Esophagus muscularis mucosa (tissue), 4 donors: ENCODE measurements at regions not wholly inside any gene's neighbourhood (a gene's known extent, or its start where the extent isn't known, plus 50 kb on each side); places are given as distances from the start of the nearest gene placed in this dataset.
"Not testable (repeated sequence)": the region's sequence is repeated elsewhere in the genome, so short reads cannot be mapped to it uniquely, and the experiment has no call there.

Experiments
- DNase-seq: peaks from one replicate; pipeline ENCODE4 v3.0.0-alpha.2; 2017; ENCODE audit errors: extremely low spot score
- H3K27ac ChIP-seq, 4 donors: fragments of 200-600 bp; sonication (generic); replicated peaks in 1 of 4; 1 replicate in 3 of 4; 2 replicates in 1 of 4; pipeline ENCODE4 v1.5.1; 2016 to 2019; ENCODE audit warnings: mild to moderate bottlenecking in 1 of 4
- H3K27me3 ChIP-seq, 4 donors: fragments of 200-600 bp; sonication (generic); one replicate each; pipeline versions ENCODE4 v1.5.1 to v1.6.0; 2016 to 2019
- H3K36me3 ChIP-seq, 4 donors: fragments of 200-600 bp; sonication (generic); one replicate each; pipeline ENCODE4 v1.5.1; 2016 to 2019
- H3K4me1 ChIP-seq, 4 donors: fragments of 200-600 bp; sonication (generic); one replicate each; pipeline ENCODE4 v1.5.1; 2016 to 2019
- H3K4me3 ChIP-seq, 4 donors: fragments of 200-600 bp; sonication (generic); 1 replicate in 2 of 4; 2 replicates in 2 of 4; pipeline ENCODE4 v1.5.1; 2016 to 2019; ENCODE audit warnings: mild to moderate bottlenecking in 4 of 4, moderate library complexity in 1 of 4
- H3K9me3 ChIP-seq, 4 donors: fragments of 200-600 bp; sonication (generic); 1 replicate in 3 of 4; 2 replicates in 1 of 4; pipeline ENCODE4 v1.5.1; 2016 to 2019
- EP300 ChIP-seq: sonication (generic); formaldehyde crosslinking; IDR thresholded peaks from one replicate; pipeline ENCODE4 v1.6.1; 2017; ENCODE audit warnings: antibody characterized with exemption
- POLR2A ChIP-seq: fragments of 450-650 bp; IDR thresholded peaks from one replicate; pipeline ENCODE4 v1.6.1; 2017; ENCODE audit warnings: antibody characterized with exemption, moderate library complexity, mild to moderate bottlenecking, low read depth
- POLR2AphosphoS5 ChIP-seq, 2 donors: sonication (generic); formaldehyde crosslinking; IDR thresholded peaks; one replicate each; pipeline ENCODE4 v1.6.1; 2017; ENCODE audit warnings: antibody characterized with exemption in 2 of 2
- WGBS: methylation state at CpG from one replicate; pipeline ENCODE4 v1.1.5; 2018; 5-methylcytosine and 5-hydroxymethylcytosine counted together
- intact Hi-C: fragments of 100-400 bp; cut with DNase I; formaldehyde crosslinking; loops from one replicate; pipeline ENCODE4 v1.15.1; 2023
- TF ChIP-seq, protein P1 (sequence below), 3 experiments: fragments of 200-600 bp in 2 of 3; fragments of 450-650 bp in 1 of 3; sonication (generic) in 2 of 3; IDR thresholded peaks; one replicate each; pipeline ENCODE4 v1.5.1; 2017 to 2019; ENCODE audit warnings: antibody characterized with exemption in 3 of 3, mild to moderate bottlenecking in 2 of 3, moderate library complexity in 1 of 3

DNA sequence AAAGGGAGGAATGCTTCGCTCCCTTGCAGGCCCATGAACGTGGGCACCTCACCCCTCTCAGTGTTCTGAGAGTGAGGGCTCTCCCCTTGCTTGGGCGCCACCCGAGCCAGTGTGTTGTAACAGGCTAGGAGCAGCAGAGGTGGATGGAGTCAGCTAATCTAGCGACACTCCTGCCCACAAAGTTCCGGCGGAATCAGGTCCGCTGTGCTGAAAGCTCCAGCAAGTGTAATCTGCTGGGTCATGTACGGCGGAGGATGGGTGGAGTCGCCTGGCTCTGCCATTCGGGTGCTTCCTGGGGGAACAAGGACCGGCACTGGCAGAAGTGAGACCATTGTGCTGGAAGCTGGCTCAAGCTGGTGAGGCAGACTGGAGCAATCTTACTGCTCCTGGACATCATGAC, 1310.1 kb downstream of the EPHA7 start:
- Histone ChIP-seq H3K36me3 (no peaks in the 10 kb centered on the region), H3K9me3 (peaks cover 0 to 8% (median 4%) of the 10 kb centered on the region in 4 donors), H3K4me1 (no peaks in the 10 kb centered on the region), H3K27me3 (no peaks in the 10 kb centered on the region), H3K4me3 (no peak overlapping the region), H3K27ac (no peak overlapping the region)
- WGBS: 97% methylated on average over 11 of the region's 13 CpGs
- TF ChIP-seq POLR2A (no peak), POLR2AphosphoS5 (IDR thresholded peaks at IDR 0.05) (no peak), EP300 (no peak)
- TF ChIP-seq, protein P1, sequence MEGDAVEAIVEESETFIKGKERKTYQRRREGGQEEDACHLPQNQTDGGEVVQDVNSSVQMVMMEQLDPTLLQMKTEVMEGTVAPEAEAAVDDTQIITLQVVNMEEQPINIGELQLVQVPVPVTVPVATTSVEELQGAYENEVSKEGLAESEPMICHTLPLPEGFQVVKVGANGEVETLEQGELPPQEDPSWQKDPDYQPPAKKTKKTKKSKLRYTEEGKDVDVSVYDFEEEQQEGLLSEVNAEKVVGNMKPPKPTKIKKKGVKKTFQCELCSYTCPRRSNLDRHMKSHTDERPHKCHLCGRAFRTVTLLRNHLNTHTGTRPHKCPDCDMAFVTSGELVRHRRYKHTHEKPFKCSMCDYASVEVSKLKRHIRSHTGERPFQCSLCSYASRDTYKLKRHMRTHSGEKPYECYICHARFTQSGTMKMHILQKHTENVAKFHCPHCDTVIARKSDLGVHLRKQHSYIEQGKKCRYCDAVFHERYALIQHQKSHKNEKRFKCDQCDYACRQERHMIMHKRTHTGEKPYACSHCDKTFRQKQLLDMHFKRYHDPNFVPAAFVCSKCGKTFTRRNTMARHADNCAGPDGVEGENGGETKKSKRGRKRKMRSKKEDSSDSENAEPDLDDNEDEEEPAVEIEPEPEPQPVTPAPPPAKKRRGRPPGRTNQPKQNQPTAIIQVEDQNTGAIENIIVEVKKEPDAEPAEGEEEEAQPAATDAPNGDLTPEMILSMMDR (IDR thresholded peaks at IDR 0.05): no peak
- no peak for DNase-seq
- intact Hi-C loops: no loop called here

DNA sequence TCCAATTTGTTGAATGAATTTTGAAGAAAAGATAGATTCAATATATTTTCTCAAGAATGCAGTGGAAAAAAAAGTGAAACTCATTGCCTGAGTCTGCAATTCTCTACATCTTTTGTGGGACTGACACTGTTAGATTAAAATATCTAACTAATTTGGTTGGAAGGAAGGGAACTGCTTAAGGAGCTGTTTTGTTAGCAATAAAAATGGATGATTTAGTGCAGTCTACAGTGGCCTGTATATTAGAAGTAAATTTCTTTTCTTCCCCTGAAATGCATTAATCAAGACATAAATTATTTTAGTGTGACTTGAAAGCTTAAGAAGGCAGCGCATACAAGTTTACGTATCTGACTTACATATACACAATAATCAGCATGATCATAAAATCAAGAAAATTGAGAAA, 1332.6 kb downstream of the EPHA7 start:
- Histone ChIP-seq H3K27me3 (no peaks in the 10 kb centered on the region), H3K36me3 (no peaks in the 10 kb centered on the region), H3K4me3 (no peak overlapping the region), H3K4me1 (no peaks in the 10 kb centered on the region), H3K9me3 (peaks cover 0 to 7% (median 0%) of the 10 kb centered on the region in 4 donors), H3K27ac (no peak overlapping the region)
- TF ChIP-seq POLR2A (no peak), EP300 (no peak), POLR2AphosphoS5 (IDR thresholded peaks at IDR 0.05) (no peak)
- TF ChIP-seq, protein P1 (IDR thresholded peaks at IDR 0.05): no peak
- intact Hi-C loops: no loop called here
- DNase-seq: no peak
- WGBS: 94% methylated on average over 2 of the region's 2 CpGs

DNA sequence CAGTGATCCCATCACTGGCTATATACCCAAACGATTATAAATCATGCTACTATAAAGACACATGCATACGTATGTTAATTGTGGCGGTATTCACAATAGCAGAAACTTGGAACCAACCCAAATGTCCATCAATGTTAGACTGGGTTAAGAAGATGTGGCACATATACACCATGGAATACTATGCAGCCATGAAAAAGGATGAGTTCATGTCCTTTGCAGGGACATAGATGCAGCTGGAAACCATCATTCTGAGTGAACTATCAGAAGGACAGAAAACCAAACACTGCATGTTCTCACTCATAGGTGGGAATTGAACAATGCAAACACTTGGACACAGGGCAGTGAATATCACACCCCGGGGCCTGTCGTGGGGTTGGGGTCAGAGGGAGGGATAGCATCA, 1335.4 kb downstream of the EPHA7 start:
- H3K36me3 ChIP-seq, H3K27ac ChIP-seq, H3K4me1 ChIP-seq, intact Hi-C loops, H3K27me3 ChIP-seq, DNase-seq, H3K4me3 ChIP-seq: not testable (repeated sequence)
- WGBS: 91% methylated on average over 5 of the region's 5 CpGs
- peaks cover 0 to 16% (median 3%) of the 10 kb centered on the region in 4 donors for H3K9me3 ChIP-seq

DNA sequence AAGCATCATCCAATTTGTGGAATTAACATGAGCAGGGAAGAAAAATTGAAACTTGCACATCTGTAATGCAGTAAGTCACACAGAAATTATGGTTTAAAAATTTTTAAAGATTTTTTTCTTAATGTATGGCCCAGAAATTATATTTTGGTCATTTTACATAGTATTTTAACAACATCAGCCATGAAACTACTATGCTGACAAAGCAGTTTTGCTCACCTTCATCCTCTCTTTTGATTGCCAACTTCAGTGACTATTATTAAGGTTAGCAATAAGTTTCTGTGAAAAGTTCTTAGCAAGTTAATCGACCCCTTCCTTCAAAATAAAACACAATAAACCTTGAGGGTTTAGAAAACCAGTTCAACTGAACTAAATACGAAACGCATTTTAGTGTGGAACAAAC, 1347.0 kb downstream of the EPHA7 start:
- WGBS: 88% methylated on average over 3 of the region's 3 CpGs
- intact Hi-C loops: no loop called here

DNA sequence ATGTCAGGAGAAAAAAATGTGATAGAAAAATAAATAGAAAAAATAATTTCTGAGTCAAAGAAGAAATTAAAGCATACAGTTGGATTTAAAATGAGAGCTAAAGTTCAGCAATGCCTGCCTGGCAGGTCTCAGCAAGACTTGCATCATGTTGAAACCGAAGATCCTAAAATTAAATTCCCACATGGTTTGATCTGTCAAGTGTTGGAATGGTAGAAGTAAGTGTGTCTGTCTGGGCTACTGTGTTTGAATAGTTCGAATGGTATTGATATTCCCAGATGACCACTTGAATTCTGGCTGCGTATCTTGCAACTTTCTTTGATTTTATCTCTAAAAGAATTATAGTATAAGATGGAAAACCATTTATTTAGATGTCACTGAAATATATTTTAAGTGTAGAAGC, 1349.6 kb downstream of the EPHA7 start:
- 63% methylated on average over 3 of the region's 3 CpGs for WGBS

More for the DNA sequence above, 1347.0 kb downstream of the EPHA7 start:
- TF ChIP-seq POLR2A (no peak), POLR2AphosphoS5 (IDR thresholded peaks at IDR 0.05) (no peak), EP300 (no peak)
- TF ChIP-seq, protein P1 (IDR thresholded peaks at IDR 0.05): no peak
- Histone ChIP-seq H3K27me3 (no peaks in the 10 kb centered on the region), H3K9me3 (no peaks in the 10 kb centered on the region), H3K4me1 (no peaks in the 10 kb centered on the region), H3K27ac (no peak overlapping the region), H3K4me3 (no peak overlapping the region), H3K36me3 (no peaks in the 10 kb centered on the region)
- no peak for DNase-seq

More for the DNA sequence above, 1349.6 kb downstream of the EPHA7 start:
- no peak for DNase-seq
- intact Hi-C loops: no loop called here
- TF ChIP-seq, protein P1 (IDR thresholded peaks at IDR 0.05): no peak
- TF ChIP-seq EP300 (no peak), POLR2A (no peak), POLR2AphosphoS5 (IDR thresholded peaks at IDR 0.05) (no peak)
- no peak overlapping the region for H3K4me3 ChIP-seq
- no peaks in the 10 kb centered on the region for H3K27me3 ChIP-seq
- no peak overlapping the region for H3K27ac ChIP-seq
- no peaks in the 10 kb centered on the region for H3K4me1 ChIP-seq
- no peaks in the 10 kb centered on the region for H3K36me3 ChIP-seq
- H3K9me3 ChIP-seq: no peaks in the 10 kb centered on the region
